Keratinocyte (primary cell): ENCODE measurements at regions not wholly inside any gene's neighbourhood (a gene's known extent, or its start where the extent isn't known, plus 50 kb on each side); places are given as distances from the start of the nearest gene placed in this dataset.
A peak's percentile ranks its signal among the peaks of the same experiment; 100 is the strongest.

ENCODE experiments used
- DNase-seq: peaks from one replicate; pipeline ENCODE4 v3.0.0-alpha.2; 2011; ENCODE audit warnings: low read depth, missing footprints, low spot score
- FAIRE-seq: peaks from 2 replicates; lab custom pipeline; 2011; peaks lifted over from hg19 to GRCh38; lab: Jason Lieb, UNC
- H2AFZ ChIP-seq: 2 replicates; pipeline ENCODE4 v1.6.0; 2012; ENCODE audit warnings: low read length, control low read depth, inconsistent platforms; ENCODE audit not compliant: control insufficient read depth
- H3K27ac ChIP-seq: 2 replicates; pipeline ENCODE4 v1.5.1; 2011; ENCODE audit warnings: low read length; ENCODE audit not compliant: control insufficient read depth, insufficient read depth
- H3K27me3 ChIP-seq: 3 replicates; pipeline ENCODE4 v1.6.0; 2011; ENCODE audit warnings: low read length; ENCODE audit not compliant: control insufficient read depth, insufficient read depth; ENCODE audit errors: extremely low read depth
- H3K36me3 ChIP-seq, 2 experiments: 2 replicates in 1 of 2; 3 replicates in 1 of 2; pipeline ENCODE4 v1.5.1; 2011; ENCODE audit warnings: low read length in 2 of 2, mild to moderate bottlenecking in 1 of 2; ENCODE audit not compliant: control insufficient read depth in 2 of 2, insufficient read depth in 2 of 2; ENCODE audit errors: extremely low read depth in 1 of 2
- H3K4me1 ChIP-seq: 3 replicates; pipeline ENCODE4 v1.5.1; 2011; ENCODE audit warnings: low read length; ENCODE audit not compliant: control insufficient read depth, insufficient read depth; ENCODE audit errors: extremely low read depth
- H3K4me2 ChIP-seq: 3 replicates; pipeline ENCODE4 v1.6.0; 2011; ENCODE audit warnings: low read depth, low read length; ENCODE audit not compliant: control insufficient read depth, insufficient read depth; ENCODE audit errors: extremely low read depth
- H3K4me3 ChIP-seq, 3 experiments: fragments of 200-600 bp in 1 of 3; sonication (generic) in 1 of 3; 2 replicates in 2 of 3; 3 replicates in 1 of 3; pipeline ENCODE4 v1.5.1; 2011 to 2016; ENCODE audit warnings: low read length in 3 of 3, mild to moderate bottlenecking in 3 of 3, control low read depth in 2 of 3, inconsistent platforms in 1 of 3, low read depth in 1 of 3, mixed read lengths in 1 of 3, mixed run types in 1 of 3, moderate library complexity in 1 of 3; ENCODE audit not compliant: control insufficient read depth in 2 of 3, insufficient read depth in 2 of 3; ENCODE audit errors: extremely low read depth in 1 of 3
- H3K79me2 ChIP-seq: 2 replicates; pipeline ENCODE4 v1.6.0; 2012; ENCODE audit warnings: low read length; ENCODE audit not compliant: control insufficient read depth, insufficient read depth
- H3K9ac ChIP-seq: 3 replicates; pipeline ENCODE4 v1.6.0; 2011; ENCODE audit warnings: low read length; ENCODE audit not compliant: control insufficient read depth, insufficient read depth; ENCODE audit errors: extremely low read depth
- H3K9me1 ChIP-seq: 3 replicates; pipeline ENCODE4 v1.6.0; 2011; ENCODE audit warnings: low read length; ENCODE audit not compliant: control insufficient read depth, insufficient read depth; ENCODE audit errors: extremely low read depth
- H3K9me3 ChIP-seq: 2 replicates; pipeline ENCODE4 v1.5.1; 2012; ENCODE audit warnings: low read depth, low read length; ENCODE audit not compliant: control insufficient read depth
- H4K20me1 ChIP-seq: 3 replicates; pipeline ENCODE4 v1.6.0; 2011; ENCODE audit warnings: low read length; ENCODE audit not compliant: control insufficient read depth, insufficient read depth; ENCODE audit errors: extremely low read depth
- CTCF ChIP-seq, 3 experiments: IDR thresholded peaks in 1 of 3; conservative IDR thresholded peaks in 1 of 3; optimal IDR thresholded peaks in 1 of 3; 2 replicates in 2 of 3; 3 replicates in 1 of 3; pipeline versions ENCODE3 to v1.5.1; 2011; ENCODE audit warnings: low read length in 3 of 3, mild to moderate bottlenecking in 3 of 3, moderate library complexity in 2 of 3, control low read depth in 1 of 3, inconsistent platforms in 1 of 3; ENCODE audit not compliant: insufficient read depth in 2 of 3; ENCODE audit errors: extremely low read depth in 1 of 3
- EZH2 ChIP-seq: IDR thresholded peaks from one replicate; pipeline ENCODE4 v1.6.1; 2012; ENCODE audit warnings: inconsistent platforms, mild to moderate bottlenecking, low read length, moderate library complexity
- dilution Hi-C: fragments of 300-500 bp; cut with MboI; formaldehyde crosslinking; loops from one replicate; pipeline ENCODE4 v1.7.0; 2020; ENCODE audit warnings: low sequenced_read_pairs; ENCODE audit not compliant: extremely low pct_ligation_motif_present

- H3K9me3 ChIP-seq: no peaks in the 10 kb centered on the region
- dilution Hi-C loops: no loop called here
- no peak overlapping the region for H2AFZ ChIP-seq
- H3K9ac ChIP-seq: no peak overlapping the region
- H3K4me2 ChIP-seq: no peak overlapping the region
- no peaks in the 10 kb centered on the region for H3K36me3 ChIP-seq
- H3K9me1 ChIP-seq: no peaks in the 10 kb centered on the region
- peaks cover 11% of the 10 kb centered on the region for H3K4me1 ChIP-seq
- DNase-seq (peak; percentile 52), FAIRE-seq (peak; percentile 71)
- TF ChIP-seq EZH2 (no peak), CTCF (optimal IDR thresholded peaks at IDR 0.05 in 1 of 3, IDR thresholded peaks at IDR 0.05 in 1 of 3, conservative IDR thresholded peaks at IDR 0.05 in 1 of 3; ENCODE audit: extremely low read depth in 1 of 3, insufficient read depth in 2 of 3, low read length in 3 of 3) (no peak)
- H3K79me2 ChIP-seq: no peaks in the 10 kb centered on the region
- H3K27me3 ChIP-seq: no peaks in the 10 kb centered on the region
- H4K20me1 ChIP-seq: no peaks in the 10 kb centered on the region
- no peak overlapping the region for H3K27ac ChIP-seq
- H3K4me3 ChIP-seq: no peak overlapping the region
Observed at GRCh38 chr12:13390381-13390861, 193.9 kb downstream of the EMP1 start.

GRCh38 chr12:13387101-13387500 lies 190.6 kb downstream of the EMP1 start:
- dilution Hi-C loops: no loop called here
- Histone ChIP-seq H4K20me1 (no peaks in the 10 kb centered on the region), H3K4me1 (peaks cover 17% of the 10 kb centered on the region), H2AFZ (no peak overlapping the region), H3K36me3 (no peaks in the 10 kb centered on the region), H3K79me2 (no peaks in the 10 kb centered on the region), H3K4me3 (no peak overlapping the region), H3K9ac (no peak overlapping the region), H3K27me3 (no peaks in the 10 kb centered on the region), H3K9me3 (no peaks in the 10 kb centered on the region), H3K27ac (no peak overlapping the region), H3K9me1 (no peaks in the 10 kb centered on the region), H3K4me2 (peak overlapping the region; percentile 41)
- FAIRE-seq (no peak), DNase-seq (no peak)
- no peak for TF ChIP-seq EZH2
- no peak for TF ChIP-seq CTCF (optimal IDR thresholded peaks at IDR 0.05 in 1 of 3, IDR thresholded peaks at IDR 0.05 in 1 of 3, conservative IDR thresholded peaks at IDR 0.05 in 1 of 3; ENCODE audit: extremely low read depth in 1 of 3, insufficient read depth in 2 of 3, low read length in 3 of 3)
